Mononuclear cell (primary cell): ENCODE measurements at regions not wholly inside any gene's neighbourhood (a gene's known extent, or its start where the extent isn't known, plus 50 kb on each side); places are given as distances from the start of the nearest gene placed in this dataset.

Experiments used
- H3K27me3 ChIP-seq: 2 replicates; pipeline ENCODE4 v1.6.0; 2011; ENCODE audit warnings: low read length, control low read depth; ENCODE audit not compliant: insufficient read depth
- H3K4me1 ChIP-seq: 2 replicates; pipeline ENCODE4 v1.5.1; 2011; ENCODE audit warnings: mild to moderate bottlenecking, low read length, control low read depth; ENCODE audit not compliant: insufficient read depth
- H3K4me3 ChIP-seq: 2 replicates; pipeline ENCODE4 v1.5.1; 2011; ENCODE audit warnings: mild to moderate bottlenecking, low read length, moderate library complexity
- H3K9me3 ChIP-seq: 2 replicates; pipeline ENCODE4 v1.5.1; 2011; ENCODE audit warnings: low read depth, mild to moderate bottlenecking, control low read depth, low read length

DNA sequence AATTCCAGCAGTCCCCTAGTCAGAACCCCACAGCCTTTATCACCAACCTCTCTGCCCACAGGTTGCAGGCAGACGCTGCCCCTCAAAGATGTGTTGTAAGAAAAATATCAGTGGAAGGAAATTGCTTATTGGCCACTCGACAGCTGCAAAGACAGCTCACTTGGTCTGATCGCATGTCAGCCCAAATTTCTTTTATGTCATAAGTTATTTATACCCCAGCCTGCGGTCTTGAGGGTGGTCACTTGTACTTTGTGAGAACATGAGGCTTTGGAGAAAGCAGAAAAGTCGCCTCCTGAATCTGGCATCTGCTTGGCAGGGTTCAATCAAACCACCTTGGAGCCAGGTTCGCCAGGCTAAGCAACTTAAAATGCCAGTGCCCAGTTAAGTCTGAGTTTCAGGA, 236.5 kb upstream of the CDH4 start:
- Histone ChIP-seq H3K9me3 (no peaks in the 10 kb centered on the region), H3K4me1 (no peaks in the 10 kb centered on the region), H3K27me3 (no peaks in the 10 kb centered on the region), H3K4me3 (no peak overlapping the region)

GRCh38 chr20:61019322-61019721, 232.7 kb upstream of the CDH4 start:
- Histone ChIP-seq H3K4me3 (no peak overlapping the region), H3K27me3 (no peaks in the 10 kb centered on the region), H3K4me1 (no peaks in the 10 kb centered on the region), H3K9me3 (no peaks in the 10 kb centered on the region)

DNA sequence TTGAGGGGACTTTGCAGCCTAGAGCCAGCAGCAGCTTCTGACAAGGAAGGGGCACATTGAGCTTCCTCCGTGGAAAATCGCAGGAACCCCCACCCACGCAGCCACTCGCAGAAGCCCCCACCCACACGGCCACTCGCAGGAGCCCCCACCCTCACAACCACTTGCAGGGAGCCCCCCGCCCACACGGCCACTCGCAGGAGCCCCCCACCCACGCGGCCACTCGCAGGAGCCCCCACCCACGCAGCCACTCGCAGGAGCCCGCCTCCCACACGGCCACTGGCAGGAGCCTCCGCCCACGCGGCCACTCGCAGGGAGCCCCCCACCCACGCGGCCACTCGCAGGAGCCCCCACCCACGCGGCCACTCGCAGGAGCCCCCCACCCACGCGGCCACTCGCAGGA, 228.4 kb upstream of the CDH4 start:
- Histone ChIP-seq H3K4me3 (no peak overlapping the region), H3K4me1 (no peaks in the 10 kb centered on the region), H3K9me3 (no peaks in the 10 kb centered on the region), H3K27me3 (no peaks in the 10 kb centered on the region)

GRCh38 chr20:61024390-61024789, 227.7 kb upstream of the CDH4 start:
- no peak overlapping the region for H3K4me3 ChIP-seq
- no peaks in the 10 kb centered on the region for H3K9me3 ChIP-seq
- no peaks in the 10 kb centered on the region for H3K4me1 ChIP-seq
- no peaks in the 10 kb centered on the region for H3K27me3 ChIP-seq

DNA sequence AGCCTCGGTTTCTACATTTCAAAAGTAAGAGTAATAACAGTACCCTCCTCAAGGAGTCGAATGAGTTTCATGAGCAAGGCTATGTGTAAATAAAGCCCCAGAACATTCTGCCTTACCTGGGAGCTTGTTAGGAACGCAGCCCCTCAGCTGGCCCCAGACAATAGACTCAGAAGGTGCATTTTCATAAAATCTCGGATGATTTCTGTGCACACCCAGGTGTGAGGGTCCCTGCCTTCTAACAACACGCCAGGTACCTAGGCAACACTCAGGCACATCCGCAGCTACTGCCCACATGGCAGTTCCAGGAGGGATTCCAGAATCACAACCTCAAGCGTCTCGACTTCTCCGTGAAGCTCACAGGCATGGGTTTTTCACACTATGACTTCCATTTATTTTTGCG, 226.5 kb upstream of the CDH4 start:
- Histone ChIP-seq H3K4me1 (no peaks in the 10 kb centered on the region), H3K9me3 (no peaks in the 10 kb centered on the region), H3K4me3 (no peak overlapping the region), H3K27me3 (no peaks in the 10 kb centered on the region)

- no peak overlapping the region for H3K4me3 ChIP-seq
- no peaks in the 10 kb centered on the region for H3K9me3 ChIP-seq
- no peaks in the 10 kb centered on the region for H3K27me3 ChIP-seq
- no peaks in the 10 kb centered on the region for H3K4me1 ChIP-seq
Measured at GRCh38 chr20:61026173-61026572, 225.9 kb upstream of the CDH4 start.

DNA sequence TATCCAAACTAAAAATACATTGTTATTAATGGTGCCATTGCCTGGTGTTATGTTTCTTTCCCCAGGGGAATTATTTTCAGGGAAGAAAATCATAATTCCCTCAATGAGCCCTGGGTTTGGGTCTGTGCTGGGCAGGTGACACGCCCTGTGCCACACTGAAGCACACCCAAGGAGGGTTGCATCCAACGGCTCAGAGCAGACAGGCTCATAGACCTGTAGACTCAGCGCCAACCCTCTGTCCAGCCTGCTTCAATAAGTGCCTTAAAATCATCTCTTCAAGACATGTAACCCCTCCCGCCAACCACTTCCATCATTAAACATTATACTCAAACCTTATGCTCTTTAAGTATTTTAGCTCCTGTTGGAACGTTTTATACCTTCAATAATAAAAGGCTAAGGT, 225.3 kb upstream of the CDH4 start:
- Histone ChIP-seq H3K4me1 (no peaks in the 10 kb centered on the region), H3K4me3 (no peak overlapping the region), H3K27me3 (no peaks in the 10 kb centered on the region), H3K9me3 (no peaks in the 10 kb centered on the region)

GRCh38 chr20:61027218-61027617, 224.8 kb upstream of the CDH4 start:
- H3K4me1 ChIP-seq: no peaks in the 10 kb centered on the region
- H3K4me3 ChIP-seq: no peak overlapping the region
- H3K9me3 ChIP-seq: no peaks in the 10 kb centered on the region
- H3K27me3 ChIP-seq: no peaks in the 10 kb centered on the region

- Histone ChIP-seq H3K4me1 (no peaks in the 10 kb centered on the region), H3K27me3 (no peaks in the 10 kb centered on the region)
Measured at GRCh38 chr20:61030130-61030529, 221.9 kb upstream of the CDH4 start.

GRCh38 chr20:61031101-61031830, 220.8 kb upstream of the CDH4 start:
- Histone ChIP-seq H3K4me1 (no peaks in the 10 kb centered on the region), H3K9me3 (no peaks in the 10 kb centered on the region), H3K4me3 (no peak overlapping the region), H3K27me3 (no peaks in the 10 kb centered on the region)

More at GRCh38 chr20:61030130-61030529, 221.9 kb upstream of the CDH4 start:
- Histone ChIP-seq H3K4me3 (no peak overlapping the region), H3K9me3 (no peaks in the 10 kb centered on the region)

DNA sequence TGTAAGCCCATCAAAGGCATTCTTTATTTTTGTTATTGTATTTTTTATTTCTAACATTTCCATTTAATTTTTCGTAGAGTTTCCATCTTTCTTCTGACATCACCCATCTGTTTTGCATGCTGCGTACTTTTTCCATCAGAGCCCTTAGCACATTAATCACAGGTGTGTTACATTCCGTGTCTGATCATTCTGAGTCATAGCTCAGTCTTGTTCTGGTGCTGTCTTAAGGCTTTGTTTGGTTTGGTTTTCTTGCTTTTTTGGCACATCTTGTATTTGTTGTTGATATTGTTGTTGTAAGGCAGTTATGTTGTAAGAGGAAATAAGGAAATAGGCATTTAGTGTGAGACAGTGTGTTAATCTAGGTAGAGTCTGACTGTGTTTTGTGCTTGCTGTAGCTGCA, 214.6 kb upstream of the CDH4 start:
- Histone ChIP-seq H3K9me3 (no peaks in the 10 kb centered on the region), H3K4me1 (no peaks in the 10 kb centered on the region), H3K4me3 (no peak overlapping the region), H3K27me3 (no peaks in the 10 kb centered on the region)

- no peaks in the 10 kb centered on the region for H3K9me3 ChIP-seq
- no peak overlapping the region for H3K4me3 ChIP-seq
Measured at GRCh38 chr20:61041481-61041880, 210.6 kb upstream of the CDH4 start.

DNA sequence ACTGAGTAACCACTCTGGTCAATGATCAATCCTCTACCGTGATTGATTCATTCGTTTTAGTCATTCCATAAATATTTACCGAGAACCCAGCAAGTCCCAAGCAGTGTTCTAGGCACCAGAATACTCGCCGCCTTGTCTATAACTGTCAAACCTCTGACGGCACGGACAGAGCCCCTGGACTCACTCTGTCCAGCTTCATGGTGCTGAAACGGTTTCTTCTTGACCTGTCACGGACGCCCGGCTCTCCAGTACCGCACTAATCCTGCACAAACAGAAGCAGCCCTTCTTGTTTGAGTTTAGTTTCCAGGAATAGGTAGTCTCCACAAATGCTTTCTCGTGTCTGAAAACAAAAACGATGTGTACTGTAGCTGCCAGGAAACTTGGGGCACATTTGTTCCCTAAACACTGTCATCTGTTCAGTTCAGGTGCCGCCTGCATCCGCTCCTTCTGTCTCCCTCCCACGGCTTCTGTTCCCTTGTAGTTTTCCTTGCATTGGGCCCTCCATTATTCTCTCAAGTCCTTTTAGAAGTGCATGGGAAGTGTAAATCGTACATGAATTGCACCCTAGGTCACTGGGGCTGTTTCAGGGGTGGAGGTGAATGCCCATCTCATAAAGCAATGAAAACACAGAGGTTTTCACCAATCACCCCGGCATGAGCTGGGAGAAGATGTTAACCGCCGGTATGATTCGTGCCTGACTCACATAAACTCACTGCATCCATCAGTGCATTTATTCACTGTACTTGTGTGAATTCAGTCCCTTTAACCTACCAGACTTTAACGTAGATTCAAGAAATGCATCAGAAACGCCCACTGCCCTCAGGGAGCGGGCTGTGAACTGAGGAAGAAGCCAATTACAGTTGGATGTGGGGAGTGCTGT, 209.3 kb upstream of the CDH4 start:
- Histone ChIP-seq H3K4me1 (no peaks in the 10 kb centered on the region), H3K27me3 (no peaks in the 10 kb centered on the region), H3K4me3 (no peak overlapping the region), H3K9me3 (no peaks in the 10 kb centered on the region)

More at GRCh38 chr20:61041481-61041880, 210.6 kb upstream of the CDH4 start:
- no peaks in the 10 kb centered on the region for H3K4me1 ChIP-seq
- no peaks in the 10 kb centered on the region for H3K27me3 ChIP-seq

GRCh38 chr20:61043681-61044080, 208.4 kb upstream of the CDH4 start:
- Histone ChIP-seq H3K27me3 (no peaks in the 10 kb centered on the region), H3K9me3 (no peaks in the 10 kb centered on the region), H3K4me1 (no peaks in the 10 kb centered on the region), H3K4me3 (no peak overlapping the region)

DNA sequence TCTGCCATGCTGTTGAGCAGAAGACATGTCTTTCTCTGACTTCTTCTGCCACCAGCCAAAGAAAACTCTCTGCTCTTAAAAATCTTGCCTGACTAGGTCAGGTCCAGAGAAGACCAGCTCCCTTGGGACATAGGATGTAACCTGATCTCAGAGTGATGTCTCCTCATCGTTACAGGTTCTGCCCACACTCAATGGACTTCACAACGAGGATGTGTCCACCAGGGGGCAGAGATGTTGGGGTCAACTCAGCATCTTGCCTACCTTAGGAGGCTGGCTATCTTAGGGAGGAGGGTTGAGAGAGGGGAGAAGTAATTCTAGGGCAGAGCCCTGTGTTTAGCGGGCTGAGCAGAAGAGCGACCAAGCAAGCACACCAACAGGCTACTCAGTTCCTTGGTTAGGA, 207.6 kb upstream of the CDH4 start:
- H3K27me3 ChIP-seq: no peaks in the 10 kb centered on the region
- no peak overlapping the region for H3K4me3 ChIP-seq
- no peaks in the 10 kb centered on the region for H3K9me3 ChIP-seq
- H3K4me1 ChIP-seq: no peaks in the 10 kb centered on the region
